AG09319 (cell line): ENCODE measurements at regions not wholly inside any gene's neighbourhood (a gene's known extent, or its start where the extent isn't known, plus 50 kb on each side); places are given as distances from the start of the nearest gene placed in this dataset.

Experiments used
- DNase-seq: peaks from one replicate; pipeline ENCODE4 v3.0.0-alpha.2; 2010; ENCODE audit warnings: low read depth; ENCODE audit errors: extremely low read depth
- CTCF ChIP-seq: IDR thresholded peaks from 2 replicates; pipeline ENCODE4 v1.5.1; 2011; ENCODE audit warnings: low read depth, mild to moderate bottlenecking, inconsistent platforms, low read length, moderate library complexity

GRCh38 chr12:77777274-77777673, 53.4 kb upstream of the NAV3 start:
- TF ChIP-seq CTCF = no peak
- no peak for DNase-seq

GRCh38 chr12:77774761-77775160, 55.9 kb upstream of the NAV3 start:
- no peak for TF ChIP-seq CTCF
- DNase-seq = no peak

GRCh38 chr12:77772676-77773298, 57.9 kb upstream of the NAV3 start:
- TF ChIP-seq CTCF = no peak
- no peak for DNase-seq

- DNase-seq = no peak
- TF ChIP-seq CTCF = no peak
Measured at GRCh38 chr12:77768558-77768957, 62.1 kb upstream of the NAV3 start.

GRCh38 chr12:77767756-77768343, 62.8 kb upstream of the NAV3 start:
- no peak for DNase-seq
- TF ChIP-seq CTCF = no peak

- no peak for TF ChIP-seq CTCF
- no peak for DNase-seq
Measured at GRCh38 chr12:77767335-77767734, 63.4 kb upstream of the NAV3 start.

- no peak for TF ChIP-seq CTCF
- DNase-seq = no peak
Measured at GRCh38 chr12:77766224-77766623, 64.5 kb upstream of the NAV3 start.
